Activated T-cell treated with anti-CD3 and anti-CD28 coated beads, Interleukin-2, amount 50 U/mL, for 72 hours (primary cell): ENCODE measurements at regions not wholly inside any gene's neighbourhood (a gene's known extent, or its start where the extent isn't known, plus 50 kb on each side); places are given as distances from the start of the nearest gene placed in this dataset.
"Not testable (repeated sequence)": the region's sequence is repeated elsewhere in the genome, so short reads cannot be mapped to it uniquely, and the experiment has no call there.

Source experiments
- ATAC-seq, 2 donors: fragments of 150-1000 bp; cut with Tn5 transposase; replicated peaks in 1 of 2; 2 replicates each; pipeline ENCODE4 v1.10.0; 2021; ENCODE audit warnings: moderate library complexity in 2 of 2, mild to moderate bottlenecking in 1 of 2
- DNase-seq, 2 donors: peaks; one replicate each; pipeline ENCODE4 v3.0.0; 2021 to 2022; ENCODE audit warnings: mixed read lengths in 1 of 2
- H3K27ac Mint-ChIP-seq: one replicate; pipeline ENCODE4 v1.8.0; 2022; ENCODE audit warnings: mild to moderate bottlenecking, moderate library complexity, mixed read lengths
- H3K27me3 Mint-ChIP-seq: one replicate; pipeline ENCODE4 v1.8.0; 2022; ENCODE audit warnings: low read depth, mixed read lengths
- H3K36me3 Mint-ChIP-seq, 2 donors: one replicate each; pipeline ENCODE4 v1.8.0; 2022; ENCODE audit warnings: mixed read lengths in 2 of 2, mild to moderate bottlenecking in 1 of 2; ENCODE audit not compliant: insufficient read depth in 2 of 2
- H3K4me1 Mint-ChIP-seq: one replicate; pipeline ENCODE4 v1.8.0; 2022; ENCODE audit warnings: low read depth, mixed read lengths
- H3K4me3 Mint-ChIP-seq, 2 donors: one replicate each; pipeline ENCODE4 v1.8.0; 2022; ENCODE audit warnings: mild to moderate bottlenecking in 2 of 2, mixed read lengths in 2 of 2, moderate library complexity in 2 of 2
- H3K9me3 Mint-ChIP-seq, 2 donors: one replicate each; pipeline ENCODE4 v1.8.0; 2022; ENCODE audit warnings: mixed read lengths in 2 of 2

DNA sequence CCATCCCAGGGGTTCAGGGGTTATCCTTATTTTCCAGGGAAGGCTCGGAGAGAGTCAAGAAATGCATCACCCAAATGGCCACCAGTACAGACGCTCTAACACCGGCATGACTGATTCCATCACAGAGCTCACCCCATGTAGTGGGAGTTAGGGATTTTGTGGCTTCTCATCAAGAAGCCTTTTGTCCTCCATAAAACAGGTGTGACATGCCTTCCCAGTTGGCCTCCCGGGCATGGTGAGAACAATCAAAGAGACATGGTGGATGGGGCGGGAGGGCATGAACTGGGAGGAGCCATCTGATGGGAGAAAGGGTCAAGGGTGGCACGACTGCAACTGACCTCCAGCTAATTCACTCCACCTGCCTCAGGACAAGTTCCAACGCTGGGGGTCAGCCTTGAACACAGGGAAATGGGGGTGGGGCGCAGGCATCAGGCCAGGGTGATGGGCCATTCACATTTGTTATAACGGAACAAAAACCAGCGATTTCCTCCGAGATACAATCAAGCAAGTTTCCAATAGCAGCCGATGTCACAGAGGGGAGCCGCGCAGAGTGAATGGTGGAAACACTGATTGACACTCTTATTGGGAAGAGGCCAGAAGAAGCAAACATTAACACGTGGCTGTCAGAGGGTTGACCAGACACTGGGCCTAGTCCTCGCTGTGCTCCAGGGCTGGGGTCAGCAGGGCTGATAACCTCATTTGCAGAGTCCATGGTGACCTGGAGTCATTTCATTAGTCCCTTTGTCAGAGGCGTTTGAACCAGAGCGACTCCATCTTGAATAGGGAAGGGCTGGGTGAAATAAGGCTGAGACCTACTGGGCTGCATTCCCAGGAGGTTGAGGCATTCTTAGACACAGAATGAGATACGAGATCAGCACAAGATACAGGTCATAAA is 80.5 kb upstream of the HPCAL1 start:
- H3K9me3 Mint-ChIP-seq = no peaks in the 10 kb centered on the region
- peak overlapping the region; percentile 32 for H3K27ac Mint-ChIP-seq
- no peak for DNase-seq
- no peaks in the 10 kb centered on the region for H3K4me1 Mint-ChIP-seq
- no peak for ATAC-seq
- no peak overlapping the region for H3K4me3 Mint-ChIP-seq
- no peaks in the 10 kb centered on the region for H3K27me3 Mint-ChIP-seq
- H3K36me3 Mint-ChIP-seq = no peaks in the 10 kb centered on the region

DNA sequence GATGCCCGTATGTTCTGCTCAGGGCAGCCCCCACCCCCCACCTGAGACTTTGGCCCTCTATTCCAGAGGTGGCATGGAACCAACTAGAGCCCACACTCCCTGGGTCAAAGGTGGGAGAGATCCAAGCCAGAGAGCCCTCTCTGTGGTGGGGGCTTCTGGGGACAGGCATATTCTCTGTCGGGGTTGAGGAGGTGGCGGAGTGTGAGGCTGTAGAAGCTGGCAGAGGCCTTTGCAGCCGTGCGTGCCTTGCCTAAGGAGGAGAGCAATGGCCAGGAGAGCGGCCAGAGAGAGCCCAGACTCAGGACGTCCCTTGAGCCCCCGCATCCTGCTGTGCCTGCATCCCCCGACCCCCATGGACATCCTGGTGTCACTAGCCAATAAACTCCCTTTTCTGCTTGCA is 79.2 kb upstream of the HPCAL1 start:
- ATAC-seq (no peak), DNase-seq (no peak)
- Mint-ChIP-seq H3K9me3 (no peaks in the 10 kb centered on the region), H3K27ac (no peak overlapping the region), H3K36me3 (no peaks in the 10 kb centered on the region), H3K4me1 (no peaks in the 10 kb centered on the region), H3K4me3 (no peak overlapping the region), H3K27me3 (no peaks in the 10 kb centered on the region)

- Mint-ChIP-seq H3K9me3 (no peaks in the 10 kb centered on the region), H3K27me3 (no peaks in the 10 kb centered on the region), H3K4me3 (no peak overlapping the region), H3K27ac (no peak overlapping the region), H3K4me1 (no peaks in the 10 kb centered on the region), H3K36me3 (no peaks in the 10 kb centered on the region)
- DNase-seq = no peak
- ATAC-seq = no peak
Observed at GRCh38 chr2:10223932-10224720, 78.6 kb upstream of the HPCAL1 start.

DNA sequence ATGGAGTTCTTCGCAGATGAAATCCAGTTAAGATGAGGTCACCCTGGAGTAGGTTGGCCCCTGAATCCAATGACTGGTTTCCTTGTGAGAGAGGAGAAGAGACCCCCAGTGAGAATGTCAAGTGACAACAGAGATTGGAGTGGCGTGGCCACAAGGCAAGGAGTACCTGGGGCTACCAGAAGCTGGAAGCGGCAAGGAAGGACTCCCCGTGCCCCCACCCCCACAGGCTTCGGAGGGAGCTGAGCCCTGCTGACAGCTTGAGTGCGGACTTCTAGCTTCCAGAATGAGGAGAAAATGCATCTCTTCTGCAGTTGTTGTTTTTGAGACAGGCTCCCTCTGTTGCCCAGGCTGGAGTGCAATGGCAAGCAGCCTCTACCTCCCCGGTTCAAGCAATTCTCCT is 78.0 kb upstream of the HPCAL1 start:
- Mint-ChIP-seq H3K27me3 (no peaks in the 10 kb centered on the region), H3K9me3 (no peaks in the 10 kb centered on the region), H3K4me3 (no peak overlapping the region), H3K27ac (no peak overlapping the region), H3K36me3 (no peaks in the 10 kb centered on the region), H3K4me1 (no peaks in the 10 kb centered on the region)
- ATAC-seq (no peak), DNase-seq (no peak)

DNA sequence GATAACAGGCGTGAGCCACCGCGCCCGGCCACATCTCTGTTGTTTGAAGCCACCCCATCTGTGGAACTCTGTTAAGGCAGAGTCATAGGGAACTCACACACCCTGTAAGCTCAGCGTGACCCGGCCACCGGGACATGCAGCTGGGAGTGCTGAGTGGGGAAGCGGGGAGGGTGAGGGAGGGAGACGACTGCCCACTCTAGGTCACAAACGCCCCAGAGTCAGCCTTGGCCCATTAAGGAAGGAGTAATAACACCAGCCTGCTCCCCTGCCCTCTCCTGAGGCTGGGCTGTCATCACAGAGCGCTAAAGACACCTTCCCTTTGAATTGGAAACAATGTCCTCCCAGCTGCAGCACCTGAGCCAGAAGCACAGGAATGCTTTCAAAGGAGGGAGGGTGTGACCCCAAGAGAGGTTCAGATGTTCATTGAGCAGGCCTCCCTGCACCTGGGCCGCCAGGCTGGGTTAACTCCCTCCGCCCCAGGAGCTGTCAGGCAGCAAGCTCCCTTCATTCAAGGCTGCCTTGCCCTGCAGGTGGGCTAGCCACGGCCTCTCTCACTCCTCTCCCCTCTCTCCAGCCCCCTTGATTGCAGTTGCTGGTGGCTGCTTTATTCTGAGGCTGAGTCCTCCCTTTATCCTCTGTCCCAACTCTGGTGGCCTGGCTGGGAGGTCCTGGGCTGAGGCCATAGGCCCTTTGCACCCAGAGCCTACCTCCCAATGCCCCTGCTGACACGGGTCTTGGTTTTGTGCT is 77.2 kb upstream of the HPCAL1 start:
- Mint-ChIP-seq H3K36me3 (no peaks in the 10 kb centered on the region), H3K27me3 (no peaks in the 10 kb centered on the region), H3K4me3 (no peak overlapping the region), H3K27ac (no peak overlapping the region), H3K4me1 (no peaks in the 10 kb centered on the region), H3K9me3 (no peaks in the 10 kb centered on the region)
- DNase-seq (no peak), ATAC-seq (no peak)

- DNase-seq (no peak), ATAC-seq (no peak)
- H3K36me3 Mint-ChIP-seq = no peaks in the 10 kb centered on the region
- H3K4me3 Mint-ChIP-seq = no peak overlapping the region
- no peaks in the 10 kb centered on the region for H3K9me3 Mint-ChIP-seq
- no peaks in the 10 kb centered on the region for H3K4me1 Mint-ChIP-seq
- H3K27me3 Mint-ChIP-seq = no peaks in the 10 kb centered on the region
- no peak overlapping the region for H3K27ac Mint-ChIP-seq
Observed at GRCh38 chr2:10226038-10226724, 76.5 kb upstream of the HPCAL1 start.

DNA sequence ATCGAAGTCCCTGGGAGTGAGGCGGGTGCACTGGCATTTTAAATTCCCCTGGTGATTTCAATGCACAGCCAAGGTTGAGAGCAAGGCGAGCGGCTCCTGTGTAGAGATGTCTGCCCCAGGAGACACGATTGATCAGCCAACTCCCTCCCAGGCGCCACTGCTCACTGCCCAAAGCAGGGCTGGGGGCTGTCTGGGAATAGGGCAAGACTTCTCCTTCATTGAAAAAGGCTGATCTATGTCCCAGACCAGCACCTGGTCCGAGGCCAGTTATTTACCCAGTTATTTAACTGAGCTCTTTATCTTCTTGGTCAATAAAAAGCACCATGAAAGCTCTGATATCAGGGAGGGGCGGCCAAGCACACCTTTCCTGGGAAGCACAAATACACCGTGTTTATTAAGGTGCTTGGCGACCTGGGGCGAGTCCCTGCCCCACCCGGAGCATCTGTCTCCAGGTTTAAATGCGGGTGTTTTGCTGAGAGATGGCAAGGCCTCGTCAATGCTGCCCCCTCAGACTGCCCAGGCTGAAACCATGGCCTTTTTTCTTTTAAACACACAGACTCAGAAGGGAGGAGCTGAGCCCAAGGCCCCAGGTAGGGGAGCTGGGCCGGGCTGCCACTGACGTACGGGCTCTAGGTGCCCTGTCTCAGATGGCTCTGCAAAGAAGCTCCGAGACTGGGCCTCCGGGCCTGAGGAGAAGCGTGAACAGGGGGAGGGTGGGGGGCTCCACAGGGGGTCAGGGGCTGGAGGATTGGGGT is 73.9 kb upstream of the HPCAL1 start:
- ATAC-seq = no peak
- DNase-seq = no peak
- Mint-ChIP-seq H3K9me3 (peaks cover 7 to 8% of the 10 kb centered on the region in 2 donors), H3K36me3 (no peaks in the 10 kb centered on the region), H3K27ac (no peak overlapping the region), H3K27me3 (no peaks in the 10 kb centered on the region), H3K4me1 (no peaks in the 10 kb centered on the region), H3K4me3 (no peak overlapping the region)

DNA sequence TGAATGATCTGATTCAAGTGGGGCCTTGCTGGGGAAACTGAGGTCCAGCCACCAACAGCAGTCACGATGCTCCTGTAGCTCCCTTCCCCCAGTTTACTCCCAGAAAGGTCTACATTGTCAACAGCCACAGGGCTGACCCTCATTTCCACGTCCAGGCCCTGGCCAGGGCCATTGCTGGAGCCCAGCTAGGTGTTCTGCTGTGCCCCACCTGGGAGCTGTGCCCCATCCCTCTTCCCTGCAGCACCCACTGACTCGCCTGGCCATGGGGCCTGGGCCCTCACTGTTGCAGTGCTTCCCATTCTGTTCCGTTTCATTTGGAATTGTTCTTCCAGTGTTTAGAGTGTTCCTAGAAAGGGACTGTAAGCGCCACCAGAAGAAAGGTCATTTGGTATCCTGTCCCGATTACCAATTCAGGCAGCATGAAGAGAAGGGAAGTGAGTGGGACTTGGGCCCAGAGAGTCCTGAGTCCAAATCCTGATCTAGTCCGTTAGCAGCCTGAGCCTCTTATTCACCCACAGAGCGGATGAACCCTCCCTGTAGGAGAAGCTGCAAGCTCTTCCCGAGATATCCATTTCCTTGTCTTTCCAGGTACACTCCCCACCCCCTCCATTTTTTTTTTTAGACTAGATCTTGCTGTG is 73.1 kb upstream of the HPCAL1 start:
- ATAC-seq = no peak
- no peaks in the 10 kb centered on the region for H3K36me3 Mint-ChIP-seq

DNA sequence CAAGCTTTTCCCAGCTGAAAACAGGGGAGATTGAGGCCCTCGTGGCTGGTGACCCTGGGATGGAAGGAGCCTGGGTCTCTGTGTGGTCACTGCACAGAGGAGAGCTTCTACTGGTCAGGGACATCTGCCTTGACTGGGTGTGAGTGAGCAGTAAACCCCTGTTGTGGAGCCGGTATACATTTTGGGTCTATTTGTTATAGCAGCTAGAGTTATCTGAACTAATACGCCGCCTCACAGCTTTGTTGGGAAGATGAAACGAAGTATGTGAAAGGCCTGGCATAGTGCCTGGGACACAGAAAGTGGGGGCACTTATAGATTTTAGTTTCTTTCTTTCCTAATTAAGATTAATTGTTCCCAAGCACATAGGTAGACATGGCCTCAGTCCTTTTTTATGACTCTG is 72.2 kb upstream of the HPCAL1 start:
- H3K36me3 Mint-ChIP-seq = no peaks in the 10 kb centered on the region
- H3K27me3 Mint-ChIP-seq = no peaks in the 10 kb centered on the region
- H3K9me3 Mint-ChIP-seq = peaks cover 7 to 10% of the 10 kb centered on the region in 2 donors
- no peak overlapping the region for H3K27ac Mint-ChIP-seq
- no peak overlapping the region for H3K4me3 Mint-ChIP-seq
- no peaks in the 10 kb centered on the region for H3K4me1 Mint-ChIP-seq
- ATAC-seq (no peak), DNase-seq (no peak)

More for the DNA sequence above, 73.1 kb upstream of the HPCAL1 start:
- Mint-ChIP-seq H3K9me3 (peaks cover 7 to 10% of the 10 kb centered on the region in 2 donors), H3K27me3 (no peaks in the 10 kb centered on the region), H3K4me3 (no peak overlapping the region), H3K4me1 (no peaks in the 10 kb centered on the region), H3K27ac (no peak overlapping the region)
- no peak for DNase-seq

- not testable (repeated sequence) for ATAC-seq, H3K36me3 Mint-ChIP-seq, H3K27me3 Mint-ChIP-seq, DNase-seq, H3K4me3 Mint-ChIP-seq, H3K27ac Mint-ChIP-seq, H3K4me1 Mint-ChIP-seq, H3K9me3 Mint-ChIP-seq
Observed at GRCh38 chr2:10230921-10231320, 71.8 kb upstream of the HPCAL1 start.

DNA sequence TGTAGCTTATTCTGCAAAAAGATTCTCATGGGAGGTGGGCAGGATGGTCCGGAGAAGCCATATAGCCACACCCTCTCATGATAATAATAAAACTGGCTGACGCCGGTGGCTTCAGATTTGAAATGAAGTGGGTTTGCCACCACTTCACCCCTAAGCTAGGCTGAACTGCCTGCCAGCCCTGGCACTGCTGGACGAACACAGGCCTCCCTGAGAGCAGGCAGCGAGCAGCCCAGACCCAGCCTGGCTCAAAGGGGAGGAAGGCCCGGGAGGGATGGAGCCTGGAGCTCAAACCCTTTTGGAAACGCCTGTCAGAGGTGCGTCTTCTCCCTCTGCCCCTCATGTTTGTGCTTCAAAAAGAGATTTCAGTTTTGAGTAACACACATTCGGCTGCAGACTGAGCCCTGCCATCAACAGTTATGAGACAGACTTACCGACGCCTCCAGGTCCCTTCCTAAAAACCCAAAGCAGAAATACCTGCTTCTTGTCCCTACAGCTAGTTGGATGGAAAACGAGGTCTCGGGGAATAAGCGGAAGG is 71.1 kb upstream of the HPCAL1 start:
- H3K4me3 Mint-ChIP-seq = no peak overlapping the region
- DNase-seq = no peak
- H3K27ac Mint-ChIP-seq = no peak overlapping the region
- peaks cover 7 to 10% of the 10 kb centered on the region in 2 donors for H3K9me3 Mint-ChIP-seq
- no peaks in the 10 kb centered on the region for H3K36me3 Mint-ChIP-seq
- H3K27me3 Mint-ChIP-seq = no peaks in the 10 kb centered on the region
- no peaks in the 10 kb centered on the region for H3K4me1 Mint-ChIP-seq
- no peak for ATAC-seq
